ENCODE measurements at regions not wholly inside any gene's neighbourhood (a gene's known extent, or its start where the extent isn't known, plus 50 kb on each side); places are given as distances from the start of the nearest gene placed in this dataset.

- DNase-seq, result no peak
- Histone ChIP-seq H2BK15ac (replicated peaks; ENCODE audit: low read depth) (no peak overlapping the region), H3K4me2 (ENCODE audit: low read length) (no peak overlapping the region), H3K4me3 (ENCODE audit: low read length) (no peak overlapping the region), H2BK120ac (ENCODE audit: low read depth, low read length) (no peak overlapping the region), H2BK5ac (ENCODE audit: low read length) (no peak overlapping the region), H3K79me1 (ENCODE audit: low read length) (no peaks in the 10 kb centered on the region), H3K27me3 (ENCODE audit: insufficient read depth, low read length, poor library complexity) (no peaks in the 10 kb centered on the region), H3K23ac (ENCODE audit: low read length) (no peak overlapping the region), H4K5ac (ENCODE audit: low read length) (no peak overlapping the region), H3K18ac (ENCODE audit: low read length) (no peak overlapping the region), H3K9ac (ENCODE audit: low read length) (no peak overlapping the region), H3K36me3 (ENCODE audit: control insufficient read depth, insufficient read depth, low read length) (no peaks in the 10 kb centered on the region), H3K27ac (ENCODE audit: low read depth, low read length) (no peak overlapping the region), H3K4ac (ENCODE audit: low read depth, low read length) (no peak overlapping the region), H2AK5ac (ENCODE audit: low read length) (no peak overlapping the region), H3K4me1 (ENCODE audit: control insufficient read depth, low read depth, low read length) (no peaks in the 10 kb centered on the region), H4K8ac (ENCODE audit: low read depth, low read length) (no peak overlapping the region), H3K79me2 (ENCODE audit: control insufficient read depth, insufficient read depth, low read length) (no peaks in the 10 kb centered on the region), H3K56ac (ENCODE audit: low read length) (no peak overlapping the region)
- WGBS (ENCODE audit: extremely low coverage, insufficient coverage, low lambda C conversion rate), result no CpG with 5 or more reads among the region's 2 CpGs
These were observed 265.3 kb upstream of the HS3ST5 start for GRCh38 chr6:114608091-114608490.

- WGBS (ENCODE audit: extremely low coverage, insufficient coverage, low lambda C conversion rate), result no CpG with 5 or more reads among the region's 3 CpGs
- no peaks in the 10 kb centered on the region for H3K79me2 ChIP-seq (ENCODE audit: control insufficient read depth, insufficient read depth, low read length)
These were observed 262.8 kb upstream of the HS3ST5 start for GRCh38 chr6:114605656-114606055.

DNA sequence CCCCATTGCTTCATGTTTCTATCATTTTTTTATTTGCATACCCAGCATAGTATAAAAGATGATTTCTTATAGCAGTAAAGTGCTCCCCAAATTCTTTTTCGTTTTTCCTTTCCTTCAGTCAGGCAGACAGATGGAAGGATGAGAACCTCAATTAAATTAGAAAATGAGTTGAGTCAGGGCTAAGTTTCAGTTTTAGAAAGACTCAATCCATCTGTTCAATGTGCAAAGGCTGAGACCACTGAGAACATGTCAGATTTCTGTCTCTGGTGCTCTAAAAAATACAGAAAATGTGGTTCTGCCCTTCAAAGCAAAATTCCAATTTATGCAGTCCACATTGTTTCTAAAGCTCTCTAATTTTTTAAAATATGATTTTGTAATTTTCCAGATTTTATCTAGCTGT, 257.6 kb upstream of the HS3ST5 start:
- no peak overlapping the region for H2BK120ac ChIP-seq (ENCODE audit: low read depth, low read length)
- H3K79me2 ChIP-seq (ENCODE audit: control insufficient read depth, insufficient read depth, low read length), result no peaks in the 10 kb centered on the region
- no CpG with 5 or more reads among the region's 1 CpG for WGBS (ENCODE audit: extremely low coverage, insufficient coverage, low lambda C conversion rate)
- no peak overlapping the region for H3K4ac ChIP-seq (ENCODE audit: low read depth, low read length)
- no peak overlapping the region for H2BK5ac ChIP-seq (ENCODE audit: low read length)
- no peak overlapping the region for H2BK15ac ChIP-seq (replicated peaks; ENCODE audit: low read depth)
- no peak overlapping the region for H3K18ac ChIP-seq (ENCODE audit: low read length)
- no peaks in the 10 kb centered on the region for H3K36me3 ChIP-seq (ENCODE audit: control insufficient read depth, insufficient read depth, low read length)
- no peaks in the 10 kb centered on the region for H3K27me3 ChIP-seq (ENCODE audit: insufficient read depth, low read length, poor library complexity)
- no peak overlapping the region for H3K4me3 ChIP-seq (ENCODE audit: low read length)
- H3K4me2 ChIP-seq (ENCODE audit: low read length), result no peak overlapping the region
- H4K8ac ChIP-seq (ENCODE audit: low read depth, low read length), result no peak overlapping the region
- no peak overlapping the region for H3K56ac ChIP-seq (ENCODE audit: low read length)
- H3K9ac ChIP-seq (ENCODE audit: low read length), result no peak overlapping the region
- no peak overlapping the region for H4K5ac ChIP-seq (ENCODE audit: low read length)
- no peaks in the 10 kb centered on the region for H3K4me1 ChIP-seq (ENCODE audit: control insufficient read depth, low read depth, low read length)
- no peak overlapping the region for H2AK5ac ChIP-seq (ENCODE audit: low read length)
- H3K79me1 ChIP-seq (ENCODE audit: low read length), result no peaks in the 10 kb centered on the region
- H3K27ac ChIP-seq (ENCODE audit: low read depth, low read length), result no peak overlapping the region
- H3K23ac ChIP-seq (ENCODE audit: low read length), result no peak overlapping the region
- no peak for DNase-seq

More at GRCh38 chr6:114605656-114606055, 262.8 kb upstream of the HS3ST5 start:
- Histone ChIP-seq H3K9ac (ENCODE audit: low read length) (no peak overlapping the region), H4K8ac (ENCODE audit: low read depth, low read length) (no peak overlapping the region), H3K4me2 (ENCODE audit: low read length) (no peak overlapping the region), H3K36me3 (ENCODE audit: control insufficient read depth, insufficient read depth, low read length) (no peaks in the 10 kb centered on the region), H3K27me3 (ENCODE audit: insufficient read depth, low read length, poor library complexity) (no peaks in the 10 kb centered on the region), H3K4me3 (ENCODE audit: low read length) (no peak overlapping the region), H3K4ac (ENCODE audit: low read depth, low read length) (no peak overlapping the region), H2BK15ac (replicated peaks; ENCODE audit: low read depth) (no peak overlapping the region), H4K5ac (ENCODE audit: low read length) (no peak overlapping the region), H3K18ac (ENCODE audit: low read length) (no peak overlapping the region), H3K27ac (ENCODE audit: low read depth, low read length) (no peak overlapping the region), H2BK5ac (ENCODE audit: low read length) (no peak overlapping the region), H3K79me1 (ENCODE audit: low read length) (no peaks in the 10 kb centered on the region), H2BK120ac (ENCODE audit: low read depth, low read length) (no peak overlapping the region), H3K56ac (ENCODE audit: low read length) (no peak overlapping the region), H2AK5ac (ENCODE audit: low read length) (no peak overlapping the region), H3K4me1 (ENCODE audit: control insufficient read depth, low read depth, low read length) (no peaks in the 10 kb centered on the region), H3K23ac (ENCODE audit: low read length) (no peak overlapping the region)
- no peak for DNase-seq

GRCh38 chr6:114595591-114595990, 252.8 kb upstream of the HS3ST5 start:
- Histone ChIP-seq H2AK5ac (ENCODE audit: low read length) (no peak overlapping the region), H4K5ac (ENCODE audit: low read length) (no peak overlapping the region), H2BK120ac (ENCODE audit: low read depth, low read length) (no peak overlapping the region), H3K27me3 (ENCODE audit: insufficient read depth, low read length, poor library complexity) (no peaks in the 10 kb centered on the region), H3K4ac (ENCODE audit: low read depth, low read length) (no peak overlapping the region), H3K18ac (ENCODE audit: low read length) (no peak overlapping the region), H3K79me2 (ENCODE audit: control insufficient read depth, insufficient read depth, low read length) (no peaks in the 10 kb centered on the region), H2BK15ac (replicated peaks; ENCODE audit: low read depth) (no peak overlapping the region), H3K4me1 (ENCODE audit: control insufficient read depth, low read depth, low read length) (no peaks in the 10 kb centered on the region), H3K27ac (ENCODE audit: low read depth, low read length) (no peak overlapping the region), H3K79me1 (ENCODE audit: low read length) (no peaks in the 10 kb centered on the region), H3K36me3 (ENCODE audit: control insufficient read depth, insufficient read depth, low read length) (no peaks in the 10 kb centered on the region), H3K23ac (ENCODE audit: low read length) (no peak overlapping the region), H4K8ac (ENCODE audit: low read depth, low read length) (no peak overlapping the region), H2BK5ac (ENCODE audit: low read length) (no peak overlapping the region), H3K56ac (ENCODE audit: low read length) (no peak overlapping the region), H3K4me3 (ENCODE audit: low read length) (no peak overlapping the region), H3K4me2 (ENCODE audit: low read length) (no peak overlapping the region), H3K9ac (ENCODE audit: low read length) (no peak overlapping the region)
- DNase-seq, result no peak
- WGBS (ENCODE audit: extremely low coverage, insufficient coverage, low lambda C conversion rate), result no CpG with 5 or more reads among the region's 2 CpGs

DNA sequence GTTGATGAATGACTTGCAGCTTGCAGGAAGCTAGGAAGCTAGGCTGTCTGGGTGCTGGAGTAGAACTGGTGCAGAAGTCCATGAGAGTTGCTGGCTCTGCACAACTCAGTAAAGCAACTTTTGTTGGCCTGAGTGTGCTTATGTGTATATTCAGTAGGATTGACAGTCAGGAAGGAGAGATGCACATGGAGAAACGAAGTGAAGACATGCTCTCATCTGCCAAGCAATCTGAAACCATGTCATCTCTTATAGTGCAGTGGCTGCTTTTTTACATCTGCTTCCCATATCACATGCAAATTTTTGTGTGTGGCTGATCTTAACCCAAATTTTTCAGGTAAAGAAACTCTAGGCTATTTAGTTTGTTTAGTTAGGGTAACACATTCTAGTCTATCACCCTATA, 252.4 kb upstream of the HS3ST5 start:
- H3K4me1 ChIP-seq (ENCODE audit: control insufficient read depth, low read depth, low read length), result no peaks in the 10 kb centered on the region
- WGBS (ENCODE audit: extremely low coverage, insufficient coverage, low lambda C conversion rate), result no CpG with 5 or more reads among the region's 1 CpG
- no peak overlapping the region for H4K8ac ChIP-seq (ENCODE audit: low read depth, low read length)

GRCh38 chr6:114592506-114592905, 249.7 kb upstream of the HS3ST5 start:
- Histone ChIP-seq H2BK15ac (replicated peaks; ENCODE audit: low read depth) (no peak overlapping the region), H2BK5ac (ENCODE audit: low read length) (no peak overlapping the region), H2AK5ac (ENCODE audit: low read length) (no peak overlapping the region), H3K27ac (ENCODE audit: low read depth, low read length) (no peak overlapping the region), H3K79me2 (ENCODE audit: control insufficient read depth, insufficient read depth, low read length) (no peaks in the 10 kb centered on the region), H3K36me3 (ENCODE audit: control insufficient read depth, insufficient read depth, low read length) (no peaks in the 10 kb centered on the region), H3K18ac (ENCODE audit: low read length) (no peak overlapping the region), H3K4me1 (ENCODE audit: control insufficient read depth, low read depth, low read length) (no peaks in the 10 kb centered on the region), H4K8ac (ENCODE audit: low read depth, low read length) (no peak overlapping the region), H3K56ac (ENCODE audit: low read length) (no peak overlapping the region), H3K23ac (ENCODE audit: low read length) (no peak overlapping the region), H3K4me2 (ENCODE audit: low read length) (no peak overlapping the region), H3K4me3 (ENCODE audit: low read length) (no peak overlapping the region), H3K4ac (ENCODE audit: low read depth, low read length) (no peak overlapping the region), H3K27me3 (ENCODE audit: insufficient read depth, low read length, poor library complexity) (no peaks in the 10 kb centered on the region), H4K5ac (ENCODE audit: low read length) (no peak overlapping the region), H2BK120ac (ENCODE audit: low read depth, low read length) (no peak overlapping the region), H3K79me1 (ENCODE audit: low read length) (no peaks in the 10 kb centered on the region), H3K9ac (ENCODE audit: low read length) (no peak overlapping the region)
- no peak for DNase-seq
- no CpG with 5 or more reads among the region's 4 CpGs for WGBS (ENCODE audit: extremely low coverage, insufficient coverage, low lambda C conversion rate)

More for the DNA sequence above, 252.4 kb upstream of the HS3ST5 start:
- Histone ChIP-seq H2BK15ac (replicated peaks; ENCODE audit: low read depth) (no peak overlapping the region), H3K79me2 (ENCODE audit: control insufficient read depth, insufficient read depth, low read length) (no peaks in the 10 kb centered on the region), H3K9ac (ENCODE audit: low read length) (no peak overlapping the region), H4K5ac (ENCODE audit: low read length) (no peak overlapping the region), H3K23ac (ENCODE audit: low read length) (no peak overlapping the region), H3K36me3 (ENCODE audit: control insufficient read depth, insufficient read depth, low read length) (no peaks in the 10 kb centered on the region), H3K27me3 (ENCODE audit: insufficient read depth, low read length, poor library complexity) (no peaks in the 10 kb centered on the region), H3K27ac (ENCODE audit: low read depth, low read length) (no peak overlapping the region), H3K56ac (ENCODE audit: low read length) (no peak overlapping the region), H3K18ac (ENCODE audit: low read length) (no peak overlapping the region), H3K79me1 (ENCODE audit: low read length) (no peaks in the 10 kb centered on the region), H3K4me2 (ENCODE audit: low read length) (no peak overlapping the region), H2AK5ac (ENCODE audit: low read length) (no peak overlapping the region), H2BK120ac (ENCODE audit: low read depth, low read length) (no peak overlapping the region), H3K4me3 (ENCODE audit: low read length) (no peak overlapping the region), H3K4ac (ENCODE audit: low read depth, low read length) (no peak overlapping the region), H2BK5ac (ENCODE audit: low read length) (no peak overlapping the region)
- no peak for DNase-seq

Data from mesendoderm (in vitro differentiated cells).